SK-N-SH treated with all-trans-retinoic acid at 6 μM for 48 hours (cell line): ENCODE measurements at regions not wholly inside any gene's neighbourhood (a gene's known extent, or its start where the extent isn't known, plus 50 kb on each side); places are given as distances from the start of the nearest gene placed in this dataset.

Experiments
- ATAC-seq: fragments of 200-7000 bp; cut with Tn5 transposase; 3 replicates; pipeline ENCODE4 v1.9.1; 2020; ENCODE audit warnings: mild to moderate bottlenecking, moderate library complexity
- ARNTL ChIP-seq: fragments of 450-650 bp; formaldehyde crosslinking; IDR thresholded peaks from 2 replicates; pipeline ENCODE4 v1.5.0; 2020; ENCODE audit warnings: low read depth, mild to moderate bottlenecking, moderate library complexity, borderline replicate concordance
- CSDC2 ChIP-seq: fragments of 250-450 bp; sonication (Bioruptor Pico); IDR thresholded peaks from 2 replicates; pipeline ENCODE4 v1.5.0; 2020; ENCODE audit warnings: mild to moderate bottlenecking, moderate library complexity
- GLIS3 ChIP-seq: fragments of 250-450 bp; sonication (Bioruptor Pico); IDR thresholded peaks from 2 replicates; pipeline ENCODE4 v1.5.0; 2020; ENCODE audit warnings: mild to moderate bottlenecking, moderate library complexity
- OSR1 ChIP-seq: fragments of 250-450 bp; sonication (Bioruptor Pico); IDR thresholded peaks from 2 replicates; pipeline ENCODE4 v1.8.0; 2022; ENCODE audit warnings: moderate library complexity, mild to moderate bottlenecking, inconsistent platforms
- PPARA ChIP-seq: fragments of 250-450 bp; sonication (Bioruptor Pico); IDR thresholded peaks from 2 replicates; pipeline ENCODE4 v1.5.0; 2020; ENCODE audit warnings: mild to moderate bottlenecking, borderline replicate concordance
- RARB ChIP-seq: fragments of 250-450 bp; sonication (Bioruptor Pico); IDR thresholded peaks from 2 replicates; pipeline ENCODE4 v1.8.0; 2021; ENCODE audit warnings: mild to moderate bottlenecking, moderate library complexity
- SNAI2 ChIP-seq: fragments of 250-450 bp; sonication (Bioruptor Pico); IDR thresholded peaks from 2 replicates; pipeline ENCODE4 v1.5.0; 2020; ENCODE audit warnings: mild to moderate bottlenecking, moderate library complexity
- TCF4 ChIP-seq: fragments of 250-450 bp; sonication (Bioruptor Pico); IDR thresholded peaks from 2 replicates; pipeline ENCODE4 v1.8.0; 2021; ENCODE audit warnings: mild to moderate bottlenecking, moderate library complexity, borderline replicate concordance
- TOX ChIP-seq: fragments of 250-450 bp; sonication (Bioruptor Pico); IDR thresholded peaks from 2 replicates; pipeline ENCODE4 v1.8.0; 2021; ENCODE audit warnings: mild to moderate bottlenecking, moderate library complexity, borderline replicate concordance
- ZC3H10 ChIP-seq: fragments of 250-450 bp; sonication (Bioruptor Pico); IDR thresholded peaks from 2 replicates; pipeline ENCODE4 v1.5.1; 2021; ENCODE audit warnings: mild to moderate bottlenecking, moderate library complexity
- ZFP3 ChIP-seq: fragments of 250-450 bp; sonication (Bioruptor Pico); IDR thresholded peaks from 2 replicates; pipeline ENCODE4 v1.5.0; 2020; ENCODE audit warnings: mild to moderate bottlenecking, moderate library complexity
- ZFP30 ChIP-seq: fragments of 450-650 bp; formaldehyde crosslinking; IDR thresholded peaks from 2 replicates; pipeline ENCODE4 v1.5.0; 2022; ENCODE audit warnings: mild to moderate bottlenecking, moderate library complexity
- ZNF565 ChIP-seq: fragments of 450-650 bp; formaldehyde crosslinking; conservative IDR thresholded peaks from 2 replicates; pipeline ENCODE4 v1.5.0; 2020; ENCODE audit warnings: low read depth, mild to moderate bottlenecking, moderate library complexity
- ZNF8 ChIP-seq: fragments of 450-650 bp; formaldehyde crosslinking; IDR thresholded peaks from 2 replicates; pipeline ENCODE4 v1.5.0; 2020; ENCODE audit warnings: mild to moderate bottlenecking, moderate library complexity
- TF ChIP-seq, protein P1 (sequence below): fragments of 250-450 bp; sonication (Bioruptor Pico); IDR thresholded peaks from 2 replicates; pipeline ENCODE4 v1.5.1; 2021; ENCODE audit warnings: mild to moderate bottlenecking, moderate library complexity
- TF ChIP-seq, protein P2 (sequence below): fragments of 250-450 bp; sonication (Bioruptor Pico); IDR thresholded peaks from 2 replicates; pipeline ENCODE4 v1.8.0; 2020; ENCODE audit warnings: mild to moderate bottlenecking, moderate library complexity, borderline replicate concordance
- TF ChIP-seq, protein P3 (sequence below): fragments of 250-450 bp; sonication (Bioruptor Pico); IDR thresholded peaks from 2 replicates; pipeline ENCODE4 v1.5.0; 2020; ENCODE audit warnings: mild to moderate bottlenecking, moderate library complexity
- TF ChIP-seq, protein P4 (sequence below): fragments of 250-450 bp; sonication (Bioruptor Pico); IDR thresholded peaks from 2 replicates; pipeline ENCODE4 v1.5.1; 2020; ENCODE audit warnings: low read depth, mild to moderate bottlenecking, moderate library complexity

DNA sequence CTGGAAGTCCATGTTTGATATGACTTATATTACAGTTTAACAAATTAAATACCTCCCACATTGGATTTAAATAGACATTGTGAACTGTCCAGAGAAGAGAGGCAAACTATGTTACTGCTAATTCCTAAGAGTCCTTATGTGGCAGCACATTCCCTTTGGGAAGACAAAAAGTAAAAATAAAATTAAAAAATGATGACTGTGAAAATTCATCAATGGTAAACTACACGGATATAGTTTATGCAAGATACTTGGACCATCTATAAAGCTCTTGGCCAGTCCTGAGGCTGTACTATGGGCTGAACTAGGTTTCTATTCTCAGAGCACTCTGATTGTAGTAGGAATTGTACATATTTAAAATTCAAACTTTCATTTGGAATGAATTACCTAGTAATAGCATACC lies 206.4 kb downstream of the LRRK2 start:
- no peak for TF ChIP-seq ARNTL (CRISPR knock-in tag)
- TF ChIP-seq, protein P1, sequence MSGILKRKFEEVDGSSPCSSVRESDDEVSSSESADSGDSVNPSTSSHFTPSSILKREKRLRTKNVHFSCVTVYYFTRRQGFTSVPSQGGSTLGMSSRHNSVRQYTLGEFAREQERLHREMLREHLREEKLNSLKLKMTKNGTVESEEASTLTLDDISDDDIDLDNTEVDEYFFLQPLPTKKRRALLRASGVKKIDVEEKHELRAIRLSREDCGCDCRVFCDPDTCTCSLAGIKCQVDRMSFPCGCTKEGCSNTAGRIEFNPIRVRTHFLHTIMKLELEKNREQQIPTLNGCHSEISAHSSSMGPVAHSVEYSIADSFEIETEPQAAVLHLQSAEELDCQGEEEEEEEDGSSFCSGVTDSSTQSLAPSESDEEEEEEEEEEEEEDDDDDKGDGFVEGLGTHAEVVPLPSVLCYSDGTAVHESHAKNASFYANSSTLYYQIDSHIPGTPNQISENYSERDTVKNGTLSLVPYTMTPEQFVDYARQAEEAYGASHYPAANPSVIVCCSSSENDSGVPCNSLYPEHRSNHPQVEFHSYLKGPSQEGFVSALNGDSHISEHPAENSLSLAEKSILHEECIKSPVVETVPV: no peak
- no peak for TF ChIP-seq OSR1
- ATAC-seq: no peak

DNA sequence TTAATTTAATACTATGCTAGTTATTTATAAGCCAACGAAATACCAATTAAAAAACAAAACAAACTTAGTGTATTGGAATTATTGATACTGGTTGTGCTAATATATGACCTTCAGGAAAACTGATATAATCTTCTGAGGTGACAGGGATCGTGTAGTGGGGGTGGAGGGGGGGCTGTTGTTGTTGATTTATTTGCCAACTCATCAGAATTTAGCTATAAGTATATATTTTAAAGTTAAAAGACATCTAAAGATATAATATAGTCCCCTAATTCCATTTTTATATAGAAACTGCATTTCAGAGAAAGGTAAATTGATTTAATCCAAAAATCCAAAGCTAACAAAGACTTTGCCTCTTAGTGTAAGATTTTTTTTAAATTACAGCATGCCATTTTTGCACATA lies 210.5 kb downstream of the LRRK2 start:
- no peak for ATAC-seq
- TF ChIP-seq ZC3H10: no peak
- TF ChIP-seq, protein P2, sequence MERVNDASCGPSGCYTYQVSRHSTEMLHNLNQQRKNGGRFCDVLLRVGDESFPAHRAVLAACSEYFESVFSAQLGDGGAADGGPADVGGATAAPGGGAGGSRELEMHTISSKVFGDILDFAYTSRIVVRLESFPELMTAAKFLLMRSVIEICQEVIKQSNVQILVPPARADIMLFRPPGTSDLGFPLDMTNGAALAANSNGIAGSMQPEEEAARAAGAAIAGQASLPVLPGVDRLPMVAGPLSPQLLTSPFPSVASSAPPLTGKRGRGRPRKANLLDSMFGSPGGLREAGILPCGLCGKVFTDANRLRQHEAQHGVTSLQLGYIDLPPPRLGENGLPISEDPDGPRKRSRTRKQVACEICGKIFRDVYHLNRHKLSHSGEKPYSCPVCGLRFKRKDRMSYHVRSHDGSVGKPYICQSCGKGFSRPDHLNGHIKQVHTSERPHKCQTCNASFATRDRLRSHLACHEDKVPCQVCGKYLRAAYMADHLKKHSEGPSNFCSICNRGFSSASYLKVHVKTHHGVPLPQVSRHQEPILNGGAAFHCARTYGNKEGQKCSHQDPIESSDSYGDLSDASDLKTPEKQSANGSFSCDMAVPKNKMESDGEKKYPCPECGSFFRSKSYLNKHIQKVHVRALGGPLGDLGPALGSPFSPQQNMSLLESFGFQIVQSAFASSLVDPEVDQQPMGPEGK: no peak
- no peak for TF ChIP-seq ZNF8 (CRISPR knock-in tag)

DNA sequence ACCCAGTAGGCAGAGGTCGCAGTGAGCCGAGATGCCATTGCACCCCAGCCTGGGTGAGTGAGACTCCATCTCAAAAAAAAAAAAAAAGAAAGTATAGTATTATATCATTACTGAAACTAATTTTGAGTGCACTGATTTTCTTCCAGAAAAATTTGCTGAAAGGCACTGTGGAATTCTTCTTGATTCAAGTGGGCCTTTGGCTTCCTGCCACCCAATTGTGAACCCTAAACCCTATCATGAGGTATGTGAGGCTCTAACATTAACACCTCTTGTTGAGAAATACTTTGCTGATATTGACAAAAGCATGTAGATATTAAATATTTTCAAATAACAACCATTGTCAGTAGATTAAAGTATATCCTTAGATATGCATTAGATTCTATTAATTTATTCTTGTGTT lies 211.2 kb downstream of the LRRK2 start:
- no peak for ATAC-seq
- no peak for TF ChIP-seq GLIS3
- no peak for TF ChIP-seq TCF4 (CRISPR knock-in tag)
- no peak for TF ChIP-seq TOX
- no peak for TF ChIP-seq RARB (CRISPR knock-in tag)
- TF ChIP-seq ZNF8 (CRISPR knock-in tag): no peak
- TF ChIP-seq, all 23 proteins: peak for 0

DNA sequence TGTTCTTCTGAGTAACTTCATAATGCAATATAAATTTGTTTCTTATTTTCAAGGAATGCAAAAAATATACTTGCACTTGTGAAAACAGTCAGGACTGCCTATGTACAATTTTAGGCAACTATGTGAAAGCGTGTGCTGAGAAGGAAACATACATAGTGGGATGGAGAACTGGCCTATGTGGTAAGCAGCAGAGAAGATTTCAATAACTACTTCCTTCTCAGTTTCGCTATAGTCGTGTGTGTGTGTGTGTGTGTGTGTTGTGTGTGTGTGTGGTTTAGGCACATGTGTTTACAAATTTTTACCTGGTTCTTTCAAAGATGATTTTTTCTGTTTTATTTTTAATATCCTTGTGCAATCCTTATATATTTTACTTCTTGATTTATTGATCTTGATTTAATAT lies 211.8 kb downstream of the LRRK2 start:
- TF ChIP-seq ZFP30 (CRISPR knock-in tag): no peak
- TF ChIP-seq, protein P2: no peak

DNA sequence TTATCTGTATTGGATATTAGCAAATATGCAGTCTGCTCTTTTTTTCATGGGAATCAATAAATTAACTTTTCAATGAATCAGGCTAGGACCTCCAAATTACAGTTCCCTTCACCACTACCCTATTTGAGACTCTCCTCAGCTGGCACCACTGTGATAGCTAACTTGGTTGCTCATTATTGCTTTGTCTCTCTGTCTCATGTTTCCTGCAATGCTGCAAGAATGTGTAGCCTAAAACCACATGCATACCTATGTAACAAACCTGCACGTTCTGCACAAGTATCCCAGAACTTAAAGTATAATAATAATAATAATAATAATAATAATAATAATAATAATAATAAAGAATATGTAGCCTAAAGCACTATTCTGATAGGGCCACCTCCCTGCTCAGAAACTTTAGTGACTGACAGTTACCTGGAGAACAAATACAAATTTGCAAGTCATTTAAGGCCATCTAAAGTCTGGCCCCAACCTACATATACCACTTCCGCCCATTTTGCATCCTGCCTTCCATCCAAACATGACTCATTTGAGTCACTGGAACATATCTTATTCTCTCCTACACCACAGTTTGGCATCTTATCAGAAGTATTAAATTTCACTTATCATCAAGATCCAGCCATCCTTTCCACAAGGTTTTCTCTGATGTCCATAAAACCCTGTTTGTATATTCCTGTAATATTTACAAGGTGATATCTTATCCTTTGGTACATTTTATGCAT lies 215.1 kb downstream of the LRRK2 start:
- no peak for ATAC-seq
- TF ChIP-seq, protein P3, sequence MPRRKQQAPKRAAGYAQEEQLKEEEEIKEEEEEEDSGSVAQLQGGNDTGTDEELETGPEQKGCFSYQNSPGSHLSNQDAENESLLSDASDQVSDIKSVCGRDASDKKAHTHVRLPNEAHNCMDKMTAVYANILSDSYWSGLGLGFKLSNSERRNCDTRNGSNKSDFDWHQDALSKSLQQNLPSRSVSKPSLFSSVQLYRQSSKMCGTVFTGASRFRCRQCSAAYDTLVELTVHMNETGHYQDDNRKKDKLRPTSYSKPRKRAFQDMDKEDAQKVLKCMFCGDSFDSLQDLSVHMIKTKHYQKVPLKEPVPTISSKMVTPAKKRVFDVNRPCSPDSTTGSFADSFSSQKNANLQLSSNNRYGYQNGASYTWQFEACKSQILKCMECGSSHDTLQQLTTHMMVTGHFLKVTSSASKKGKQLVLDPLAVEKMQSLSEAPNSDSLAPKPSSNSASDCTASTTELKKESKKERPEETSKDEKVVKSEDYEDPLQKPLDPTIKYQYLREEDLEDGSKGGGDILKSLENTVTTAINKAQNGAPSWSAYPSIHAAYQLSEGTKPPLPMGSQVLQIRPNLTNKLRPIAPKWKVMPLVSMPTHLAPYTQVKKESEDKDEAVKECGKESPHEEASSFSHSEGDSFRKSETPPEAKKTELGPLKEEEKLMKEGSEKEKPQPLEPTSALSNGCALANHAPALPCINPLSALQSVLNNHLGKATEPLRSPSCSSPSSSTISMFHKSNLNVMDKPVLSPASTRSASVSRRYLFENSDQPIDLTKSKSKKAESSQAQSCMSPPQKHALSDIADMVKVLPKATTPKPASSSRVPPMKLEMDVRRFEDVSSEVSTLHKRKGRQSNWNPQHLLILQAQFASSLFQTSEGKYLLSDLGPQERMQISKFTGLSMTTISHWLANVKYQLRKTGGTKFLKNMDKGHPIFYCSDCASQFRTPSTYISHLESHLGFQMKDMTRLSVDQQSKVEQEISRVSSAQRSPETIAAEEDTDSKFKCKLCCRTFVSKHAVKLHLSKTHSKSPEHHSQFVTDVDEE (CRISPR knock-in tag): no peak
- TF ChIP-seq ZFP30 (CRISPR knock-in tag): no peak
- TF ChIP-seq, protein P4, sequence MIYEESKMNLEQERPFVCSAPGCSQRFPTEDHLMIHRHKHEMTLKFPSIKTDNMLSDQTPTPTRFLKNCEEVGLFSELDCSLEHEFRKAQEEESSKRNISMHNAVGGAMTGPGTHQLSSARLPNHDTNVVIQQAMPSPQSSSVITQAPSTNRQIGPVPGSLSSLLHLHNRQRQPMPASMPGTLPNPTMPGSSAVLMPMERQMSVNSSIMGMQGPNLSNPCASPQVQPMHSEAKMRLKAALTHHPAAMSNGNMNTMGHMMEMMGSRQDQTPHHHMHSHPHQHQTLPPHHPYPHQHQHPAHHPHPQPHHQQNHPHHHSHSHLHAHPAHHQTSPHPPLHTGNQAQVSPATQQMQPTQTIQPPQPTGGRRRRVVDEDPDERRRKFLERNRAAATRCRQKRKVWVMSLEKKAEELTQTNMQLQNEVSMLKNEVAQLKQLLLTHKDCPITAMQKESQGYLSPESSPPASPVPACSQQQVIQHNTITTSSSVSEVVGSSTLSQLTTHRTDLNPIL (CRISPR knock-in tag): no peak

More for the DNA sequence above, 211.8 kb downstream of the LRRK2 start:
- ATAC-seq: no peak

DNA sequence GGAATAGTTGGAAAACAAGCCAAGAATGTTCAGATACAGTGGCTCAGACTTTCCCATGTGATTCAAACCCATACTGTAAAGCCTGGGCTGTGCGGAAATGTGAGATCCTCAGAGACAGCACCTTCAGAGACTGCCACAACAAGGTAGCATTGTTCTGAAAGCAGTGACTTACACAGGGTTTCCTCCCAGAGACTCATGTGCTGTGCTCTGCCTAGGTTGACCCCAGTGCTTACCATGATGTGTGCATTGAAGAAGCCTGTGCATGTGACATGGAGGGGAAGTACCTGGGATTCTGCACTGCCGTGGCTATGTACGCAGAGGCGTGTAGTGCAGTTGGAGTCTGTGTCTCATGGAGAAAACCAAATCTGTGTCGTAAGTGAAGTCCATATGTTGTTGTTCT lies 219.4 kb downstream of the LRRK2 start:
- no peak for TF ChIP-seq GLIS3
- no peak for TF ChIP-seq ZNF565 (CRISPR knock-in tag)
- TF ChIP-seq ZNF8 (CRISPR knock-in tag): no peak
- TF ChIP-seq ARNTL (CRISPR knock-in tag): no peak
- no peak for TF ChIP-seq PPARA (CRISPR knock-in tag)
- no peak for TF ChIP-seq CSDC2
- TF ChIP-seq ZFP30 (CRISPR knock-in tag): no peak
- TF ChIP-seq ZFP3 (CRISPR knock-in tag): no peak
- no peak for TF ChIP-seq TCF4 (CRISPR knock-in tag)
- TF ChIP-seq OSR1: no peak
- TF ChIP-seq SNAI2: no peak
- TF ChIP-seq, protein P3 (CRISPR knock-in tag): no peak
- no peak for ATAC-seq
